Progenitor cell of endocrine pancreas (in vitro differentiated cells): ENCODE measurements at regions not wholly inside any gene's neighbourhood (a gene's known extent, or its start where the extent isn't known, plus 50 kb on each side); places are given as distances from the start of the nearest gene placed in this dataset.
A peak's percentile ranks its signal among the peaks of the same experiment; 100 is the strongest.

Source experiments
- DNase-seq: peaks from one replicate; pipeline ENCODE4 v3.0.0; 2021; ENCODE audit warnings: low spot score; ENCODE audit not compliant: unreplicated experiment
- H3K27ac Mint-ChIP-seq: 2 replicates; pipeline ENCODE4 v1.8.0; 2021; ENCODE audit warnings: mild to moderate bottlenecking, moderate library complexity, mixed read lengths
- H3K27me3 Mint-ChIP-seq: 2 replicates; pipeline ENCODE4 v1.8.0; 2021; ENCODE audit warnings: mixed read lengths
- H3K36me3 Mint-ChIP-seq: 2 replicates; pipeline ENCODE4 v1.8.0; 2022; ENCODE audit warnings: mixed read lengths; ENCODE audit not compliant: insufficient read depth
- H3K4me1 Mint-ChIP-seq: 2 replicates; pipeline ENCODE4 v1.8.0; 2021; ENCODE audit warnings: low read depth, mixed read lengths
- H3K4me3 Mint-ChIP-seq: 2 replicates; pipeline ENCODE4 v1.8.0; 2021; ENCODE audit warnings: low read depth, mild to moderate bottlenecking, moderate library complexity, mixed read lengths
- H3K9me3 Mint-ChIP-seq: 2 replicates; pipeline ENCODE4 v1.8.0; 2021; ENCODE audit warnings: low read depth, mixed read lengths
- CTCF ChIP-seq: fragments of 200-600 bp; sonication (generic); IDR thresholded peaks from one replicate; pipeline ENCODE4 v1.5.0; 2021; ENCODE audit warnings: antibody characterized with exemption, mild to moderate bottlenecking; ENCODE audit not compliant: unreplicated experiment

DNA sequence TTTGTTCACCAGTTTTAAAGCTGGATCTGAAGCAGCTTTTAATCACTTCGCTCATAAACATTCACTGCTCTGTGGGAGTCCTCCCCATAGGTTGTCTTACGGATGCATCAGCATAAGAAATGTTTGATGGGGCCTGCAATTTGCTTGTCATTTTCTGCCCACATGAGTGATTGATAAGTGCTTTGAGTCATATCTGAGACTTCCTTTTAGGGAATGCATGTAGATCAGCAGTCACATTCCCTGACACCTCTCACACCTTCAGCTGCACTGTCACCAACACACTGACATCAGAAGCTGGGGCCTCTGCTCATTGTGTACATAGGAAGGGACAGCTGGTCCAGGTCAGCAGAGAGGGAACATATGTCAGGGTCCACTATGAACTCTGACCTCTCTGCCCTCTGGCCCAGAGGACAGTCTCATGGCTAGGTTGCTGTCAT, 84.1 kb upstream of the SPATA31D4 start:
- no peak overlapping the region for H3K27ac Mint-ChIP-seq

GRCh38 chr9:81847181-81847915, 80.9 kb upstream of the SPATA31D4 start:
- H3K36me3 Mint-ChIP-seq: no peaks in the 10 kb centered on the region
- peaks cover 8% of the 10 kb centered on the region for H3K4me1 Mint-ChIP-seq
- no peak overlapping the region for H3K4me3 Mint-ChIP-seq
- H3K9me3 Mint-ChIP-seq: no peaks in the 10 kb centered on the region
- no peak overlapping the region for H3K27ac Mint-ChIP-seq
- DNase-seq: no peak
- H3K27me3 Mint-ChIP-seq: peaks cover 3% of the 10 kb centered on the region
- TF ChIP-seq CTCF: no peak

More for the DNA sequence above, 84.1 kb upstream of the SPATA31D4 start:
- no peaks in the 10 kb centered on the region for H3K9me3 Mint-ChIP-seq
- H3K27me3 Mint-ChIP-seq: peaks cover 3% of the 10 kb centered on the region
- peaks cover 18% of the 10 kb centered on the region for H3K4me1 Mint-ChIP-seq
- no peak for TF ChIP-seq CTCF
- H3K4me3 Mint-ChIP-seq: no peak overlapping the region
- H3K36me3 Mint-ChIP-seq: no peaks in the 10 kb centered on the region
- no peak for DNase-seq

DNA sequence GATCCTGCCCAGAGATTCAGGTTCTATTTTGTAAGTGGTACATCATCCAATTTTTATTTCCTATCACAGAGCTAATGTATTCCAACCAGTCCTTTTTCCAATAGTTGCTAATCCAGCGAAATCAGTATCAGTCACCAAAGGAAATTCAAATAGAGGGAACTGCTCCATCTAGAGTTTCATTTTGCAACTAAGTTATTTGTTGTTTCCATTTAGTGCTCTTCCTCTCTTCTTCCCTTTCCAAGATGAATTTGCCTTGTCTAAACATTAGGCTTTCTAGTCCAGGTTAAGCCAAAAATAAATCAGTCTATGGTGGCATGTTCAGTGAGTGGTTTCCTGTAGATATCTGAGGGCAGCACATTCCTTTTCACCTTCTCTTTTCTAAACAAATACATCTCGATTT, 79.8 kb upstream of the SPATA31D4 start:
- peaks cover 8% of the 10 kb centered on the region for H3K4me1 Mint-ChIP-seq

DNA sequence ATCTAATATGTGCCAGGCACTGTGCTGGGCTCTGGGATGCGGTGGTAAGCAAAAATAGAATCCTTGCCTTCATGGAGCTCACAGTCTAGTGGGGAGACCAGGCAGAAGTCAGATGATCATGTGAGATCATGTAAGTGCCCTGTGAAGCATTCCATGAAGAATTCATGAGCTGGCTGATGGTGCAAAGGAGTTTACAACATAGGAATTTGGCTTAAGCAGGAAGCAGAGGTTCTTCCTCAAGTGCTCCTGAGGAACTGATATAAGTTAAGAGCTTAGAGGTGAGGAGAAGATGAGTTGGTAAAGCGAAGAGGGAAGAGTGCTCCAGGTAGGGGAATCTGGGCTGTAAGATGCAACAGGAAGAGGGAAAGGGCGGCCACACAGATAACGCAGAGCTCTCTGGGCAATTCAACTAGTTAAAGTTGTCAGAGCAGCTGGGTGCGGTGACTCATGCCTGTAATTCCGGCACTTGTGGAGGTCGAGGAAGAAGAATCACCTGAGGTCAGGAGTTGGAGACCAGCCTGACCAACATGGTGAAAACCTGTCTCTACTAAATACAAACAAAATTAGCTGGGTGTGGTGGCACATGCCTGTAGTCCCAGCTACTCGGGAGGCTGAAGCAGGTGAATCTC, 78.5 kb upstream of the SPATA31D4 start:
- peaks cover 3% of the 10 kb centered on the region for H3K27me3 Mint-ChIP-seq
- no peaks in the 10 kb centered on the region for H3K36me3 Mint-ChIP-seq
- no peaks in the 10 kb centered on the region for H3K4me1 Mint-ChIP-seq
- no peak for TF ChIP-seq CTCF
- H3K4me3 Mint-ChIP-seq: no peak overlapping the region
- H3K27ac Mint-ChIP-seq: no peak overlapping the region
- DNase-seq: no peak
- H3K9me3 Mint-ChIP-seq: no peaks in the 10 kb centered on the region

More for the DNA sequence above, 79.8 kb upstream of the SPATA31D4 start:
- H3K9me3 Mint-ChIP-seq: no peaks in the 10 kb centered on the region
- peaks cover 3% of the 10 kb centered on the region for H3K27me3 Mint-ChIP-seq
- H3K36me3 Mint-ChIP-seq: no peaks in the 10 kb centered on the region
- peak; percentile 30 for TF ChIP-seq CTCF
- H3K4me3 Mint-ChIP-seq: no peak overlapping the region
- H3K27ac Mint-ChIP-seq: no peak overlapping the region
- DNase-seq: no peak

GRCh38 chr9:81850724-81851123, 77.5 kb upstream of the SPATA31D4 start:
- H3K27ac Mint-ChIP-seq: no peak overlapping the region
- peaks cover 2% of the 10 kb centered on the region for H3K27me3 Mint-ChIP-seq
- H3K36me3 Mint-ChIP-seq: no peaks in the 10 kb centered on the region
- H3K4me1 Mint-ChIP-seq: no peaks in the 10 kb centered on the region
- H3K4me3 Mint-ChIP-seq: no peak overlapping the region
- TF ChIP-seq CTCF: no peak
- no peak for DNase-seq
- no peaks in the 10 kb centered on the region for H3K9me3 Mint-ChIP-seq
